A673 (cell line): ENCODE measurements at regions not wholly inside any gene's neighbourhood (a gene's known extent, or its start where the extent isn't known, plus 50 kb on each side); places are given as distances from the start of the nearest gene placed in this dataset.

ENCODE experiments used
- BruUV-seq: library from RNA; stranded (reverse); fragments of 400-500 nt; replicated peaks from 2 replicates; lab custom pipeline; 2021; lab: Mats Ljungman, UMichigan
- CTCF ChIA-PET: fragments of 300-600 bp; sonication (Branson Sonifier 250); formaldehyde crosslinking; loops from one replicate; lab custom pipeline; 2022; ENCODE audit warnings: antibody characterized with exemption; lab: Charles Lee
- POLR2A ChIA-PET: fragments of 300-600 bp; sonication (Branson Sonifier 250); formaldehyde crosslinking; loops from one replicate; lab custom pipeline; 2022; ENCODE audit warnings: antibody characterized with exemption; ENCODE audit not compliant: low non-redundant PET; lab: Charles Lee
- DNase-seq: peaks from one replicate; pipeline ENCODE4 v3.0.0-alpha.2; 2015; ENCODE audit warnings: low spot score
- H3K27ac ChIP-seq: fragments of 200-600 bp; sonication (generic); 2 replicates; pipeline ENCODE4 v1.5.1; 2016; ENCODE audit warnings: mixed run types, low read depth, mild to moderate bottlenecking, mixed read lengths, antibody characterized with exemption, low read length; ENCODE audit not compliant: poor library complexity, severe bottlenecking
- H3K27me3 ChIP-seq: fragments of 200-600 bp; sonication (generic); replicated peaks from 2 replicates; pipeline ENCODE4 v1.6.1; 2017; ENCODE audit warnings: mixed run types, low read depth, mild to moderate bottlenecking, mixed read lengths, antibody characterized with exemption, low read length; ENCODE audit not compliant: insufficient read depth, poor library complexity
- H3K36me3 ChIP-seq: fragments of 200-600 bp; sonication (generic); 2 replicates; pipeline ENCODE4 v1.6.1; 2016; ENCODE audit warnings: mixed run types, mild to moderate bottlenecking, mixed read lengths, antibody characterized with exemption, low read length; ENCODE audit not compliant: insufficient read depth, poor library complexity, severe bottlenecking
- H3K4me1 ChIP-seq: fragments of 200-600 bp; sonication (generic); 2 replicates; pipeline ENCODE4 v1.6.1; 2017; ENCODE audit warnings: mixed run types, mild to moderate bottlenecking, mixed read lengths, antibody characterized with exemption, low read length; ENCODE audit not compliant: insufficient read depth, poor library complexity, severe bottlenecking
- H3K4me3 ChIP-seq: fragments of 200-600 bp; sonication (generic); 2 replicates; pipeline ENCODE4 v1.5.1; 2016; ENCODE audit warnings: low read depth, mixed run types, mild to moderate bottlenecking, mixed read lengths, low read length; ENCODE audit not compliant: poor library complexity, severe bottlenecking
- H3K9me3 ChIP-seq: fragments of 200-600 bp; sonication (generic); 2 replicates; pipeline ENCODE4 v1.6.1; 2016; ENCODE audit warnings: mixed run types, low read depth, mild to moderate bottlenecking, mixed read lengths, antibody characterized with exemption, low read length; ENCODE audit not compliant: poor library complexity, severe bottlenecking
- EZH2 ChIP-seq: fragments of 200-600 bp; sonication (generic); IDR thresholded peaks from 2 replicates; pipeline ENCODE4 v1.6.1; 2017; ENCODE audit warnings: borderline replicate concordance, low read depth, mild to moderate bottlenecking, mixed read lengths, antibody characterized with exemption, low read length; ENCODE audit not compliant: poor library complexity, severe bottlenecking
- intact Hi-C: fragments of 100-400 bp; cut with micrococcal nuclease; formaldehyde crosslinking; loops from one replicate; pipeline ENCODE4 v1.10.0; 2022; ENCODE audit not compliant: unreplicated experiment
- TF ChIP-seq, protein P1 (sequence below): fragments of 300-800, 200-600 bp; sonication (generic); conservative IDR thresholded peaks from 2 replicates; pipeline ENCODE4 v1.5.1; 2017; ENCODE audit warnings: low read depth, mild to moderate bottlenecking, antibody characterized with exemption, low read length, moderate library complexity, mixed read lengths

- H3K4me3 ChIP-seq: no peak overlapping the region
- no peaks in the 10 kb centered on the region for H3K4me1 ChIP-seq
- ChIA-PET CTCF (interaction anchor here (0.6 kb wide), 1 partner anchor 427 kb away, joined by 10 read pairs; no protein-coding TSS in a partner anchor), POLR2A (no interaction called here)
- no TSS peak for BruUV-seq
- no peak for DNase-seq
- intact Hi-C loops: no loop called here
- H3K9me3 ChIP-seq: no peaks in the 10 kb centered on the region
- no peaks in the 10 kb centered on the region for H3K36me3 ChIP-seq
- peaks cover 7% of the 10 kb centered on the region for H3K27me3 ChIP-seq
- H3K27ac ChIP-seq: no peak overlapping the region
- no peak for TF ChIP-seq EZH2
- TF ChIP-seq, protein P1, sequence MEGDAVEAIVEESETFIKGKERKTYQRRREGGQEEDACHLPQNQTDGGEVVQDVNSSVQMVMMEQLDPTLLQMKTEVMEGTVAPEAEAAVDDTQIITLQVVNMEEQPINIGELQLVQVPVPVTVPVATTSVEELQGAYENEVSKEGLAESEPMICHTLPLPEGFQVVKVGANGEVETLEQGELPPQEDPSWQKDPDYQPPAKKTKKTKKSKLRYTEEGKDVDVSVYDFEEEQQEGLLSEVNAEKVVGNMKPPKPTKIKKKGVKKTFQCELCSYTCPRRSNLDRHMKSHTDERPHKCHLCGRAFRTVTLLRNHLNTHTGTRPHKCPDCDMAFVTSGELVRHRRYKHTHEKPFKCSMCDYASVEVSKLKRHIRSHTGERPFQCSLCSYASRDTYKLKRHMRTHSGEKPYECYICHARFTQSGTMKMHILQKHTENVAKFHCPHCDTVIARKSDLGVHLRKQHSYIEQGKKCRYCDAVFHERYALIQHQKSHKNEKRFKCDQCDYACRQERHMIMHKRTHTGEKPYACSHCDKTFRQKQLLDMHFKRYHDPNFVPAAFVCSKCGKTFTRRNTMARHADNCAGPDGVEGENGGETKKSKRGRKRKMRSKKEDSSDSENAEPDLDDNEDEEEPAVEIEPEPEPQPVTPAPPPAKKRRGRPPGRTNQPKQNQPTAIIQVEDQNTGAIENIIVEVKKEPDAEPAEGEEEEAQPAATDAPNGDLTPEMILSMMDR: no peak
These were observed 145.4 kb upstream of the SHB start for GRCh38 chr9:38214432-38214831.

DNA sequence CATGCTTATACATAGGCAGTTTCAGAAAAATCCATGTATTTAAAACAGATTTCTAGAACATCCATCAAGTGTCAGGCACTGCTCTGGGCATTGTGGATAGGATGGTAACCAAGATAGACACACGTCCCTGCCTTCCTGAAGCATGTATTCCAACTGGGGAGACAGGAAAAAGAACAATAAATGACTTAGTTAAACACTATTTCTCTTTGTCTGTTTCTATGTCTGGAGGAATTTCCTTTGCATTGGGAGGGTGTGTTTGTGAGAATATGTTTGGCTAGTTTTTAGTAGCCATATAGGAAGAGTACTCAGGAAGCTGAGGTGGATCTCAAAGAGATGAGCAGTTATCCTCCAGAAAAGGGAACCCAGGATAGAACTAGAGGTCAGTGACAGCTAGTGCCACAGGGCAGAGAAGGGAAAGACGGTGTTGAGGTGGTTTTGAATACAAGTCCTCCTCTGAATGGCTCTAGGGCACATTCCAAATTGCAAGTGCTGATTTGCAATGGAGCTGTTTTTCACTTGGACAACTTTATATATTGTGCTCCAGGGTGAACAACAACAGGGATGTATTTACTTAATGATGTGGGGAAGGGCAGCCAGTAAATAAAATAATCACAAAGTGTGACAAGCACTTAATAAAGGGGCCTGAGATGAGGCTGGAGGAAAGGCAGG is 144.7 kb upstream of the SHB start:
- Histone ChIP-seq H3K27ac (no peak overlapping the region), H3K4me1 (no peaks in the 10 kb centered on the region), H3K36me3 (no peaks in the 10 kb centered on the region), H3K27me3 (peaks cover 7% of the 10 kb centered on the region), H3K9me3 (no peaks in the 10 kb centered on the region), H3K4me3 (no peak overlapping the region)
- intact Hi-C loops: no loop called here
- CTCF ChIA-PET: interaction anchor here (0.6 kb wide), 1 partner anchor 428 kb away, joined by 10 read pairs; no protein-coding TSS in a partner anchor
- POLR2A ChIA-PET: no interaction called here
- TF ChIP-seq EZH2: no peak
- TF ChIP-seq, protein P1: no peak
- no TSS peak for BruUV-seq
- no peak for DNase-seq

- Histone ChIP-seq H3K9me3 (no peaks in the 10 kb centered on the region), H3K4me1 (no peaks in the 10 kb centered on the region), H3K27ac (no peak overlapping the region), H3K4me3 (no peak overlapping the region), H3K36me3 (no peaks in the 10 kb centered on the region), H3K27me3 (peaks cover 7% of the 10 kb centered on the region)
- DNase-seq: no peak
- intact Hi-C loops: no loop called here
- BruUV-seq: no TSS peak
- TF ChIP-seq, protein P1: no peak
- no peak for TF ChIP-seq EZH2
- POLR2A ChIA-PET: no interaction called here
- CTCF ChIA-PET: no interaction called here
These were observed 143.0 kb upstream of the SHB start for GRCh38 chr9:38212016-38212415.
